A673 (cell line): ENCODE measurements at regions not wholly inside any gene's neighbourhood (a gene's known extent, or its start where the extent isn't known, plus 50 kb on each side); places are given as distances from the start of the nearest gene placed in this dataset.

Experiments
- BruUV-seq: library from RNA; stranded (reverse); fragments of 400-500 nt; replicated peaks from 2 replicates; lab custom pipeline; 2021; lab: Mats Ljungman, UMichigan
- CTCF ChIA-PET: fragments of 300-600 bp; sonication (Branson Sonifier 250); formaldehyde crosslinking; loops from one replicate; lab custom pipeline; 2022; ENCODE audit warnings: antibody characterized with exemption; lab: Charles Lee
- POLR2A ChIA-PET: fragments of 300-600 bp; sonication (Branson Sonifier 250); formaldehyde crosslinking; loops from one replicate; lab custom pipeline; 2022; ENCODE audit warnings: antibody characterized with exemption; ENCODE audit not compliant: low non-redundant PET; lab: Charles Lee
- DNase-seq: peaks from one replicate; pipeline ENCODE4 v3.0.0-alpha.2; 2015; ENCODE audit warnings: low spot score
- H3K27ac ChIP-seq: fragments of 200-600 bp; sonication (generic); 2 replicates; pipeline ENCODE4 v1.5.1; 2016; ENCODE audit warnings: mixed run types, low read depth, mild to moderate bottlenecking, mixed read lengths, antibody characterized with exemption, low read length; ENCODE audit not compliant: poor library complexity, severe bottlenecking
- H3K27me3 ChIP-seq: fragments of 200-600 bp; sonication (generic); replicated peaks from 2 replicates; pipeline ENCODE4 v1.6.1; 2017; ENCODE audit warnings: mixed run types, low read depth, mild to moderate bottlenecking, mixed read lengths, antibody characterized with exemption, low read length; ENCODE audit not compliant: insufficient read depth, poor library complexity
- H3K36me3 ChIP-seq: fragments of 200-600 bp; sonication (generic); 2 replicates; pipeline ENCODE4 v1.6.1; 2016; ENCODE audit warnings: mixed run types, mild to moderate bottlenecking, mixed read lengths, antibody characterized with exemption, low read length; ENCODE audit not compliant: insufficient read depth, poor library complexity, severe bottlenecking
- H3K4me1 ChIP-seq: fragments of 200-600 bp; sonication (generic); 2 replicates; pipeline ENCODE4 v1.6.1; 2017; ENCODE audit warnings: mixed run types, mild to moderate bottlenecking, mixed read lengths, antibody characterized with exemption, low read length; ENCODE audit not compliant: insufficient read depth, poor library complexity, severe bottlenecking
- H3K4me3 ChIP-seq: fragments of 200-600 bp; sonication (generic); 2 replicates; pipeline ENCODE4 v1.5.1; 2016; ENCODE audit warnings: low read depth, mixed run types, mild to moderate bottlenecking, mixed read lengths, low read length; ENCODE audit not compliant: poor library complexity, severe bottlenecking
- H3K9me3 ChIP-seq: fragments of 200-600 bp; sonication (generic); 2 replicates; pipeline ENCODE4 v1.6.1; 2016; ENCODE audit warnings: mixed run types, low read depth, mild to moderate bottlenecking, mixed read lengths, antibody characterized with exemption, low read length; ENCODE audit not compliant: poor library complexity, severe bottlenecking
- EZH2 ChIP-seq: fragments of 200-600 bp; sonication (generic); IDR thresholded peaks from 2 replicates; pipeline ENCODE4 v1.6.1; 2017; ENCODE audit warnings: borderline replicate concordance, low read depth, mild to moderate bottlenecking, mixed read lengths, antibody characterized with exemption, low read length; ENCODE audit not compliant: poor library complexity, severe bottlenecking
- intact Hi-C: fragments of 100-400 bp; cut with micrococcal nuclease; formaldehyde crosslinking; loops from one replicate; pipeline ENCODE4 v1.10.0; 2022; ENCODE audit not compliant: unreplicated experiment
- TF ChIP-seq, protein P1 (sequence below): fragments of 300-800, 200-600 bp; sonication (generic); conservative IDR thresholded peaks from 2 replicates; pipeline ENCODE4 v1.5.1; 2017; ENCODE audit warnings: low read depth, mild to moderate bottlenecking, antibody characterized with exemption, low read length, moderate library complexity, mixed read lengths

DNA sequence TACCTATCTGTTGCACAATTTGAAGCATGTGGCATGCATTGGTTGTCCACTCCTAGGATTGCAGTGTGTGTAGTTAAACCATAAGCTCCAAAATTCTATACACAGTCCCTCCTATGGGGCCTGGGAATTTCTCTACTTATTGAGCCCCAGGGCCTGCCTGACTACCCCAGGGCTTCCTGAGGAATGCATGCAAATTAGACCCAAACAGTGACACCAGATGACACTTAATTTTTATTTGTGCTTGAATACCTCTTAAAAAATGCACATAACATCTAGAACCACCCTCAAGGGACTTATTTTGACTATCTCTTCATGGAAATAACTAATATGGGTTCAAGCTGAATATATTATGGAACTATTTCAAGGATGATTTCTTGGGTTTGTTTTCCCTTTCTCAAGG is 236.4 kb downstream of the PPP1R2C start:
- POLR2A ChIA-PET, result no interaction called here
- BruUV-seq, result no TSS peak
- Histone ChIP-seq H3K27me3 (no peaks in the 10 kb centered on the region), H3K4me1 (no peaks in the 10 kb centered on the region), H3K27ac (no peak overlapping the region), H3K36me3 (no peaks in the 10 kb centered on the region), H3K9me3 (no peaks in the 10 kb centered on the region), H3K4me3 (no peak overlapping the region)
- DNase-seq, result no peak
- intact Hi-C loops, result no loop called here
- TF ChIP-seq, protein P1, sequence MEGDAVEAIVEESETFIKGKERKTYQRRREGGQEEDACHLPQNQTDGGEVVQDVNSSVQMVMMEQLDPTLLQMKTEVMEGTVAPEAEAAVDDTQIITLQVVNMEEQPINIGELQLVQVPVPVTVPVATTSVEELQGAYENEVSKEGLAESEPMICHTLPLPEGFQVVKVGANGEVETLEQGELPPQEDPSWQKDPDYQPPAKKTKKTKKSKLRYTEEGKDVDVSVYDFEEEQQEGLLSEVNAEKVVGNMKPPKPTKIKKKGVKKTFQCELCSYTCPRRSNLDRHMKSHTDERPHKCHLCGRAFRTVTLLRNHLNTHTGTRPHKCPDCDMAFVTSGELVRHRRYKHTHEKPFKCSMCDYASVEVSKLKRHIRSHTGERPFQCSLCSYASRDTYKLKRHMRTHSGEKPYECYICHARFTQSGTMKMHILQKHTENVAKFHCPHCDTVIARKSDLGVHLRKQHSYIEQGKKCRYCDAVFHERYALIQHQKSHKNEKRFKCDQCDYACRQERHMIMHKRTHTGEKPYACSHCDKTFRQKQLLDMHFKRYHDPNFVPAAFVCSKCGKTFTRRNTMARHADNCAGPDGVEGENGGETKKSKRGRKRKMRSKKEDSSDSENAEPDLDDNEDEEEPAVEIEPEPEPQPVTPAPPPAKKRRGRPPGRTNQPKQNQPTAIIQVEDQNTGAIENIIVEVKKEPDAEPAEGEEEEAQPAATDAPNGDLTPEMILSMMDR, result no peak
- CTCF ChIA-PET, result no interaction called here

DNA sequence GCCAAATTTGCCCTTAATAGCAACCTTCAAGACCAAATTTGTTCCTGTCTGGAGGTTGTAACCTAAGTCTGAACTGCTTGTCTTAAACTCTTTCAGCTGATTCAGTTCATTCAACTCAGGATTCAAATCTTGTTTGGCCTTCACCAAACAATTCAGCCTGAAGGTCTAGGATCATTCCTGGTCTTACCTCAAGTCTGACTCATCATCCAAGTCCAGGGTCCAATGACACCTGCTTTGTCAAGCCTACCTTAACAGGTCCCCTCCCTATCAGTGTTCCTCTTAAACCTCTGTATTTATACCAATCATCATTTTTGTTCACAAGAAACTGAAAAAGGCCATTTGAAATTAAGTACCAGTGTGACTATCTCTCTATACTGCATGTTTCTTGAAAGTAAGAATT is 237.8 kb downstream of the PPP1R2C start:
- TF ChIP-seq, protein P1, result no peak
- TF ChIP-seq EZH2, result no peak
- Histone ChIP-seq H3K27ac (no peak overlapping the region), H3K4me3 (no peak overlapping the region), H3K27me3 (no peaks in the 10 kb centered on the region), H3K36me3 (no peaks in the 10 kb centered on the region), H3K4me1 (no peaks in the 10 kb centered on the region), H3K9me3 (no peaks in the 10 kb centered on the region)
- no TSS peak for BruUV-seq
- POLR2A ChIA-PET, result no interaction called here
- CTCF ChIA-PET, result no interaction called here
- intact Hi-C loops, result no loop called here
- DNase-seq, result no peak

DNA sequence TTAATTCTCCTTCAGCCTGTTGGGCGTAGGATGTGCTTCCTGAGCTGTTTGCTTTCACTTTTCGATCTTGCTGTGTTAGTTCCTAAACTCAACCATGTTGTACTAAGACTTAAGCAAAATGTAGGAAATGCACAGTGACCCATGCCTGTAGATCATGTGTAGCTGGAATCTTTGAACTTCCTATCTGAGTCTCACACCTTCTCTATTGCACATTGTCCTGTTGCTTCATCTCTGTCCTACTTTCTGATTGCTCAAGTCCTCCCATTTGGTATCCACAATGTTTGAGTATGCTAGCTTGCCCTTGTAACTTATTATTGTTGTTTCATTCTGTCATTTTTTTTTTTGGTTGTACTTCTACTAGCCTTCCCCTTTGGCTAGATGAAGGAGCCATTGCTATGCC is 239.6 kb downstream of the PPP1R2C start:
- CTCF ChIA-PET, result no interaction called here
- POLR2A ChIA-PET, result no interaction called here
- no peak for TF ChIP-seq EZH2
- Histone ChIP-seq H3K4me1 (no peaks in the 10 kb centered on the region), H3K36me3 (no peaks in the 10 kb centered on the region), H3K4me3 (no peak overlapping the region), H3K27ac (no peak overlapping the region), H3K9me3 (no peaks in the 10 kb centered on the region), H3K27me3 (no peaks in the 10 kb centered on the region)
- intact Hi-C loops, result no loop called here
- no TSS peak for BruUV-seq
- no peak for DNase-seq

DNA sequence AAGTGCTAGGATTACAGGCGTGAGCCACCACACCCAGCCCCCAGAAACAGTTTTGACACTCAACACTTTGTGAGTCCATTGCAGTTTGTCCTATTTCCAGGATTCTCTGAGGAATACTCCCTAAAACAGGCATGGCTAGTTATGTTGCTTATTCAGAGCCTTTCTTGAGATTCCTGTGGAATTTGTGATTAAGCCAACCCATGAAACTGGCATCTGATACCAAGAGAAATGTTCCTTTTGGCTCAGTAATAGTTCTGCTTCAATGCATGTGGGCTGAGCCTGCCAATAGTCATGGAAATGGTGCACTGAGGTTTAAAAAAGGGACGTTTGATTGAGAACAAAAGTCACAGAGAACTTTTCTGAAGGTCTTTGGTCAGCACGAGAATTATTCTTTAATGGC is 241.7 kb downstream of the PPP1R2C start:
- H3K4me1 ChIP-seq, result no peaks in the 10 kb centered on the region
- ChIA-PET CTCF (no interaction called here), POLR2A (no interaction called here)
- no peak for DNase-seq
- no peaks in the 10 kb centered on the region for H3K36me3 ChIP-seq
- intact Hi-C loops, result no loop called here
- BruUV-seq, result no TSS peak
- no peaks in the 10 kb centered on the region for H3K9me3 ChIP-seq
- no peak overlapping the region for H3K27ac ChIP-seq
- TF ChIP-seq, protein P1, result no peak
- no peak for TF ChIP-seq EZH2
- H3K4me3 ChIP-seq, result no peak overlapping the region
- H3K27me3 ChIP-seq, result no peaks in the 10 kb centered on the region
